Coronary artery (tissue), 2 donors: ENCODE measurements at regions not wholly inside any gene's neighbourhood (a gene's known extent, or its start where the extent isn't known, plus 50 kb on each side); places are given as distances from the start of the nearest gene placed in this dataset.
"Not testable (repeated sequence)": the region's sequence is repeated elsewhere in the genome, so short reads cannot be mapped to it uniquely, and the experiment has no call there.

Experiments used
- DNase-seq: peaks from one replicate; pipeline ENCODE4 v3.0.0-alpha.2; 2017; ENCODE audit warnings: low spot score
- H3K27ac ChIP-seq, 2 donors: fragments of 200-600 bp; sonication (generic); one replicate each; pipeline ENCODE4 v1.5.1; 2016 to 2019
- H3K4me3 ChIP-seq: fragments of 200-600 bp; sonication (generic); 2 replicates; pipeline ENCODE4 v1.5.1; 2016; ENCODE audit warnings: mild to moderate bottlenecking, moderate library complexity
- TF ChIP-seq, protein P1 (sequence below): fragments of 200-600 bp; sonication (generic); IDR thresholded peaks from one replicate; pipeline ENCODE4 v1.5.1; 2019; ENCODE audit warnings: antibody characterized with exemption

DNA sequence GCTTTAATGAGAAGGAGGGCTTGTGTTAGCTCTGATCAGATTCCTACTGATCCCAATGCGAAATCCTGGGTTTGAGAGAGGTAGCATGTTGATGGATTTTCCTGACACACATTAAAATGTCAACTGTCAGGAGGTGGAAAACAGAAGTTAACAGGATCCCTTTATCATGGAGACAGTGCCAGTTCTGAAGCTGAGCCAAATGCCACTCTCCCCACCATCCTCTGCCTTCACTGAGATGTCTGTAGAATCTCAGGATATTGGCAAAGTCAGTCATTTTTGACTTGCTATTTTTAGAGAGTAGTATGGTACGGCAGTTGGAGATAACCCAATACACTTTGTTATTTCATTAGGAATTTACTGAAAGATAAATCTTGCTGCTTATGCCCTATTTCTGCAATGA is 1816.2 kb upstream of the FLRT2 start:
- Histone ChIP-seq H3K4me3 (no peak overlapping the region), H3K27ac (no peak overlapping the region)
- no peak for DNase-seq
- TF ChIP-seq, protein P1, sequence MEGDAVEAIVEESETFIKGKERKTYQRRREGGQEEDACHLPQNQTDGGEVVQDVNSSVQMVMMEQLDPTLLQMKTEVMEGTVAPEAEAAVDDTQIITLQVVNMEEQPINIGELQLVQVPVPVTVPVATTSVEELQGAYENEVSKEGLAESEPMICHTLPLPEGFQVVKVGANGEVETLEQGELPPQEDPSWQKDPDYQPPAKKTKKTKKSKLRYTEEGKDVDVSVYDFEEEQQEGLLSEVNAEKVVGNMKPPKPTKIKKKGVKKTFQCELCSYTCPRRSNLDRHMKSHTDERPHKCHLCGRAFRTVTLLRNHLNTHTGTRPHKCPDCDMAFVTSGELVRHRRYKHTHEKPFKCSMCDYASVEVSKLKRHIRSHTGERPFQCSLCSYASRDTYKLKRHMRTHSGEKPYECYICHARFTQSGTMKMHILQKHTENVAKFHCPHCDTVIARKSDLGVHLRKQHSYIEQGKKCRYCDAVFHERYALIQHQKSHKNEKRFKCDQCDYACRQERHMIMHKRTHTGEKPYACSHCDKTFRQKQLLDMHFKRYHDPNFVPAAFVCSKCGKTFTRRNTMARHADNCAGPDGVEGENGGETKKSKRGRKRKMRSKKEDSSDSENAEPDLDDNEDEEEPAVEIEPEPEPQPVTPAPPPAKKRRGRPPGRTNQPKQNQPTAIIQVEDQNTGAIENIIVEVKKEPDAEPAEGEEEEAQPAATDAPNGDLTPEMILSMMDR: no peak

DNA sequence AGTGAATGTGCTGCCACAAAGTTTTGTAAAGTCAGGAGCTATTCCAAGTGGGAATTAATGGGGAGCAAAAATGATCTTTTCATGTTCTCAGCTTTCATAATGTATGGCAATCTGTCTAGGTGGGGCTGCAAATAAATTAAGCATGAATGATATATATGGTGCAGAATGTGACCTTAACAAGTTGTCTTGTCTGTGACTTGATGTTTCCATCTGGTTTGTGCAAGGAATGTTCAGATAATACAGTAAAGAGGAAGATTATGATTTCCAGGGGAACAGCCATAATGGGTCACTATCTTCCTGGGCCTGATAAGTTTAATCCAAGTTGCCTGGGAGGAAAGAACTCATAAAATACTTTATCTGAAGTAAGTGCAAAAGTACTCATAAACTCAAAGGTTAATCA is 1815.8 kb upstream of the FLRT2 start:
- TF ChIP-seq, protein P1: no peak
- no peak for DNase-seq
- H3K4me3 ChIP-seq: no peak overlapping the region
- H3K27ac ChIP-seq: no peak overlapping the region

DNA sequence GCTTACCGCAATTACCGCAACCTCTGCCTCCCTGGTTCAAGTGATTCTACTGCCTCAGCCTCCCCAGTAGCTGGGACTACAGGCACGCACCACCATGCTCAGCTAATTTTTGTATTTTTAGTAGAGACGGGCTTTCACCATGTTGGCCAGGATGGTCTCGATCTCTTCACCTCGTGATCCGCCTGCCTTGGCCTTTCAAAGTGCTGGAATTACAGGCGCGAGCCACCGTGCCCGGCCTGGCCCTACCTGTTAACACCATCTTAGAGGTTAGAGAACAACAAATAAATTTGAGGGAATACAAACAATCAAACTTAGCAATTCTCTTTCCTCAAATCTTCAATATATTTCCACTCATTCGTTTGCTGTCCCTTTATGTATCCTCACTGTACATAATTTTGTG is 1810.5 kb upstream of the FLRT2 start:
- H3K4me3 ChIP-seq, DNase-seq, H3K27ac ChIP-seq: not testable (repeated sequence)

DNA sequence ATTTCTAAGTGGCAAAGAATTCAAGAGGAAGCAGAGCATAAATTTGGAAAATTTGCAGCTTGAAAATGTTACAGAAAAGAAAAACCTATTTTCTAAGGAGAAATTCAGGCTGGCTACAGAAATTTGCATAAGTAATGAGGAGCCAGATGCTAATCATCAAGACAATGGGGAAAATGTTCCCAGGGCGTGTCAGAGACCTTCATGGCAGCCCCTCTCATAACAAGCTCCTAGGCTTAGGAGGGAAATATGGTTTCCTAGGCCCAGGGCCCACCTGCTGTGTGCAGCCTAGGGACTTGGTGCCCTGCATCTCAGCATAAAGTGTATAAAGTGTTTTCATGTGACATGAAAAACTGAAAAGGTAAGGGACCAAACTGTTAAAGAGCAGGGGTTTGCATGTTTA is 1796.3 kb upstream of the FLRT2 start:
- Histone ChIP-seq H3K27ac (no peak overlapping the region), H3K4me3 (no peak overlapping the region)
- TF ChIP-seq, protein P1: no peak
- no peak for DNase-seq

GRCh38 chr14:83734431-83734830 is 1795.5 kb upstream of the FLRT2 start:
- Histone ChIP-seq H3K27ac (no peak overlapping the region), H3K4me3 (no peak overlapping the region)
- TF ChIP-seq, protein P1: no peak
- DNase-seq: no peak

GRCh38 chr14:83741269-83741668 is 1788.7 kb upstream of the FLRT2 start:
- Histone ChIP-seq H3K27ac (no peak overlapping the region), H3K4me3 (no peak overlapping the region)
- no peak for DNase-seq
- TF ChIP-seq, protein P1: no peak

DNA sequence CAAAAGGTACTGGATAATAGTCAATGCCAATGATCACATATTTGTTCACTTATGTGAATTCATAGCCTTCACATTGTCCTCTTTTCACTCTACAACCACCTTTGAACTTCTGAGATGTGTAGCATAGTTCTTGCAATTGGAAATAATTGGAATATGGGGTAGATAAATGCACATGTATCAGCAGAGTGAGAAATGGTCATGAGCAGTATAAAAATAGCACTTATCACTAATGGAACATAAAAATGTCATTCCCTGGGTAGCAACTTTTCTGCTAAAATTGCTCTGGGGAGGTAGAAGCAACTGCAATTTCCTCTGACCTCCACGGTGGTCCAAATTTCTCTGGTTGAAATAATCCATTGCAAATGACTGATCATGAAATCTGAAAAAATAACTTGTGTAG is 1785.7 kb upstream of the FLRT2 start:
- no peak for DNase-seq
- TF ChIP-seq, protein P1: no peak
- no peak overlapping the region for H3K27ac ChIP-seq
- no peak overlapping the region for H3K4me3 ChIP-seq

DNA sequence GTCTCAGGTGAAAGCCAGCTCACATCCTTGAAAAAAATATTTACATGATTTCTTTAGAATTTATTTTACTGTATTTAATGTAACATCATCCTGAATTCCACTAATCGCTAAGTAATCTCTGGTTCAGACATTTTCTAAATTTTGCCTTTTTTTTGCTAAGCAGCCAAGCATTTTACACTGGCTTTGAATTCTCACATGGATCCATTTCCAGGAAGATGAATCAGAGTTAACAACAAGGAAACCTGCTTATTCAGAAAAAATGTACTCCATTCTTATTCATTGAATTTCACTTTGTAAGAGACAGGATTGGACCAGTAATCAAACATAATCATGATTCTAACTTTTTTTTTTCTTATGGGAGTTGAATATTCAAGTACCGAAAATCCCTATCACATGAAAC is 1785.1 kb upstream of the FLRT2 start:
- DNase-seq: no peak
- no peak overlapping the region for H3K4me3 ChIP-seq
- H3K27ac ChIP-seq: no peak overlapping the region
- TF ChIP-seq, protein P1: no peak
